Heart left ventricle (tissue), 16 donors: ENCODE measurements at regions not wholly inside any gene's neighbourhood (a gene's known extent, or its start where the extent isn't known, plus 50 kb on each side); places are given as distances from the start of the nearest gene placed in this dataset.

ENCODE experiments used
- ATAC-seq, 4 donors: fragments of 200-7000 bp; cut with Tn5 transposase; one replicate each; pipeline ENCODE4 v1.9.1; 2020 to 2022; ENCODE audit warnings: moderate library complexity in 4 of 4, mild to moderate bottlenecking in 3 of 4, moderate number of reproducible peaks in 1 of 4
- DNase-seq, 5 donors: peaks; one replicate each; pipeline ENCODE4 v3.0.0-alpha.2; 2020
- H3K27ac ChIP-seq, 12 donors: fragments of 200-600 bp; sonication (generic) in 4 of 12; one replicate each; pipeline versions ENCODE4 v1.5.0 to v1.8.0; 2016 to 2022; ENCODE audit warnings: mild to moderate bottlenecking in 2 of 12
- H3K27me3 ChIP-seq, 9 donors: fragments of 200-600 bp; sonication (generic) in 2 of 9; one replicate each; pipeline versions ENCODE4 v1.5.1 to v1.8.0; 2016 to 2022; ENCODE audit warnings: mild to moderate bottlenecking in 3 of 9
- H3K36me3 ChIP-seq, 9 donors: fragments of 200-600 bp; sonication (generic) in 2 of 9; one replicate each; pipeline versions ENCODE4 v1.5.0 to v1.8.0; 2018 to 2022; ENCODE audit warnings: mild to moderate bottlenecking in 2 of 9
- H3K4me1 ChIP-seq, 12 donors: fragments of 200-600 bp; sonication (generic) in 4 of 12; one replicate each; pipeline versions ENCODE4 v1.5.0 to v1.8.0; 2016 to 2022; ENCODE audit warnings: mild to moderate bottlenecking in 3 of 12
- H3K4me3 ChIP-seq, 12 donors: fragments of 200-600 bp; sonication (generic) in 4 of 12; one replicate each; pipeline versions ENCODE4 v1.5.0 to v1.8.0; 2017 to 2022; ENCODE audit warnings: mild to moderate bottlenecking in 9 of 12, moderate library complexity in 4 of 12
- H3K9me3 ChIP-seq, 12 donors: fragments of 200-600 bp; sonication (generic) in 4 of 12; one replicate each; pipeline versions ENCODE4 v1.5.0 to v1.8.0; 2016 to 2022; ENCODE audit warnings: mild to moderate bottlenecking in 1 of 12
- POLR2A ChIP-seq, 2 donors: fragments of 450-650 bp; IDR thresholded peaks; one replicate each; pipeline ENCODE4 v1.6.1; 2017; ENCODE audit warnings: antibody characterized with exemption in 2 of 2, mild to moderate bottlenecking in 2 of 2, moderate library complexity in 2 of 2
- WGBS, 4 donors: extraction: QIAGEN DNeasy Blood & Tissue Kit in 2 of 4; methylation state at CpG; one replicate each; pipeline versions ENCODE4 v1.1.5 to v1.1.7; 2013 to 2018; 5-methylcytosine and 5-hydroxymethylcytosine counted together
- intact Hi-C, 10 donors: fragments of 100-400 bp; cut with DNase I; formaldehyde crosslinking; loops; one replicate each; pipeline versions ENCODE4 v1.11.1 to v1.14.2; 2022
- TF ChIP-seq, protein P1 (sequence below), 12 donors: fragments of 200-600 bp; sonication (generic) in 4 of 12; IDR thresholded peaks; one replicate each; pipeline versions ENCODE4 v1.5.0 to v1.8.0; 2018 to 2022; ENCODE audit warnings: antibody characterized with exemption in 12 of 12, mild to moderate bottlenecking in 5 of 12
- donor health status: ischemic (EF 13 %, LVEDD 7.1; RV severe dilation, severe dysfunction).
- donor health status: healthy with polysubstance abuse.
- donor health status: DM: no; HTN: yes; CAD: no.
- donor health status: DM: no; HTN: no; CAD: no.
- donor health status: ischemic (EF 25% LVEDD 6.9; RV normal size, moderate dysfunction).
- donor health status: ischemic (EF 25% LVEDD 5.7; RV mildly dilated, moderate dysfunction).
- donor health status: healthy.
- donor health status: DM: yes; HTN: yes; CAD: no.
- donor health status: ischemic (EF 35%, LVEDD 5.7; RV mildly dilated, moderate dysfunction).
- donor health status: nonischemic (EF 11% LVEDD 7.7; RV severe dilation, severe dysfunction).
- donor health status: DM: yes; HTN: yes; CAD: no.
- donor health status: PGD.
- donor health status: ischemic (EF 29% LVEDD 5.4; RV normal size, mild dysfunction).
- donor health status: nonischemic (EF 23%, LVEDD 6.1; RV moderate dilation, normal function).

DNA sequence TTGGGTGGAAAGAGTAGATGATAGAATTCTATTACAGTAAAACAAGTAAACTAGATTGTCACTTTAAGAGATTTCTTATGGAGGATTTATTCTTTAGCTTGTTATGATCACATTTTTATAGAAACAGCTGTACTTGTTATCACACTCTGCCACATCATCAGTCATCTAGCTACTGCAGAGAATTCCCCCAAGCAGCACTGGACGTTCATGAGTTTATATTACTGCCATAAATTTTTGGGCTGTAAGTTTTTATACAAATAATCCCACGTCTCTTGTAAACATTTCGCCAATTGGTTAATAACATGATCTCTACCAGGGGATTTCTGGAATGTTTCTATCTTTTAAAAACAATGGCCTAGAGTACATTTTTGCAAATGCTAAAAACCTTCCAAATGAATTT is 238.8 kb downstream of the POLR1F start:
- no peak for ATAC-seq
- 45 to 58% (median 51%) methylated on average over 3 of the region's 3 CpGs for WGBS, 4 donors
- no peak for TF ChIP-seq POLR2A (IDR thresholded peaks at IDR 0.05)
- TF ChIP-seq, protein P1, sequence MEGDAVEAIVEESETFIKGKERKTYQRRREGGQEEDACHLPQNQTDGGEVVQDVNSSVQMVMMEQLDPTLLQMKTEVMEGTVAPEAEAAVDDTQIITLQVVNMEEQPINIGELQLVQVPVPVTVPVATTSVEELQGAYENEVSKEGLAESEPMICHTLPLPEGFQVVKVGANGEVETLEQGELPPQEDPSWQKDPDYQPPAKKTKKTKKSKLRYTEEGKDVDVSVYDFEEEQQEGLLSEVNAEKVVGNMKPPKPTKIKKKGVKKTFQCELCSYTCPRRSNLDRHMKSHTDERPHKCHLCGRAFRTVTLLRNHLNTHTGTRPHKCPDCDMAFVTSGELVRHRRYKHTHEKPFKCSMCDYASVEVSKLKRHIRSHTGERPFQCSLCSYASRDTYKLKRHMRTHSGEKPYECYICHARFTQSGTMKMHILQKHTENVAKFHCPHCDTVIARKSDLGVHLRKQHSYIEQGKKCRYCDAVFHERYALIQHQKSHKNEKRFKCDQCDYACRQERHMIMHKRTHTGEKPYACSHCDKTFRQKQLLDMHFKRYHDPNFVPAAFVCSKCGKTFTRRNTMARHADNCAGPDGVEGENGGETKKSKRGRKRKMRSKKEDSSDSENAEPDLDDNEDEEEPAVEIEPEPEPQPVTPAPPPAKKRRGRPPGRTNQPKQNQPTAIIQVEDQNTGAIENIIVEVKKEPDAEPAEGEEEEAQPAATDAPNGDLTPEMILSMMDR (IDR thresholded peaks at IDR 0.05): no peak
- no peaks in the 10 kb centered on the region for H3K9me3 ChIP-seq
- H3K4me3 ChIP-seq: no peak overlapping the region
- H3K4me1 ChIP-seq: no peaks in the 10 kb centered on the region
- DNase-seq: no peak
- H3K27ac ChIP-seq: no peak overlapping the region
- no peaks in the 10 kb centered on the region for H3K36me3 ChIP-seq
- no peaks in the 10 kb centered on the region for H3K27me3 ChIP-seq
- intact Hi-C loops: no loop called here

DNA sequence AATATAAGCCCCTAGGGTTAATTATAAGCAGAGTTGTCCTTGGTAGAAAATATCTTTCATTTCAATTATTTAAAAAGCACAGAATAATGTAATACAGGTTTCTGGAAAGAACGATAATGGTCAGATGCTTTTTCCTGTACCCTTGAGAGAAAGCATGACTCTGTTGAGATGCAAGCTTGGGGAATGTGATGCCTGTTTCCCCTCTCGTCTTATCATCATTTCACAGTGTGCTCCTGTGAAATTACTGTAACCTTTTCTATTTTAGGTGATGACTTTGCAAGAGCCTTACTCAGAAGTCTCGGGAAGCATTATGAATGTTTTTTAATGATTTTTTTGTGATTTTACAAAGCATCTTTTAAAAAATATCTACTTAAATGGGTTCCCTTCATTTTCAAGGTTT is 243.0 kb downstream of the POLR1F start:
- TF ChIP-seq, protein P1 (IDR thresholded peaks at IDR 0.05): no peak
- TF ChIP-seq POLR2A (IDR thresholded peaks at IDR 0.05): no peak
- intact Hi-C loops: no loop called here
- Histone ChIP-seq H3K4me1 (no peaks in the 10 kb centered on the region), H3K9me3 (peaks cover 0 to 3% (median 0%) of the 10 kb centered on the region in 12 donors), H3K27ac (no peak overlapping the region), H3K4me3 (no peak overlapping the region), H3K27me3 (no peaks in the 10 kb centered on the region), H3K36me3 (no peaks in the 10 kb centered on the region)
- ATAC-seq (no peak), DNase-seq (no peak)
- WGBS, 4 donors: 15 to 19% (median 15%) methylated on average over 3 of the region's 3 CpGs

DNA sequence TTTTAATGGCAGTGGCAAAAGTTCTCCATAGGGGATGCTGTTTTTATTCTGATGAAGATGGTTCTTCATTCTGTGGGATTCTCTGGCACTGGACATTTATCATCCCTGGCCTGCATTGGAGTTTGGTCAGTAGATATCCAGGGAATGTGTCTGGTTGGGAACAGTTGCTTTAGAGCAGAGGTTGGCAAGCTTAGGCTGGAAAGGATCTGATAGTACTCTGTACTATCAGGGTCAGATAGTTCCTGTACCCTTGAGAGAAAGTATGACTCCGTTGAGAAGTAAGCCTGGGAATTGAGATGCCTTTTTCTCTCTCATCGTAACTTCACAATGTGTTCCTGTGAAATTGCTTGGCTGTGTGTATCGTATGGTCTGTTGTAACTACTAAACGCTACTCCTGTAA is 244.1 kb downstream of the POLR1F start:
- no peaks in the 10 kb centered on the region for H3K36me3 ChIP-seq
- H3K4me3 ChIP-seq: no peak overlapping the region
- H3K27ac ChIP-seq: no peak overlapping the region
- intact Hi-C loops: no loop called here
- ATAC-seq: no peak
- no peaks in the 10 kb centered on the region for H3K4me1 ChIP-seq
- TF ChIP-seq, protein P1 (IDR thresholded peaks at IDR 0.05): no peak
- no peak for TF ChIP-seq POLR2A (IDR thresholded peaks at IDR 0.05)
- DNase-seq: no peak
- peaks cover 0 to 3% (median 0%) of the 10 kb centered on the region in 12 donors for H3K9me3 ChIP-seq
- WGBS, 4 donors: 70 to 77% (median 74%) methylated on average over 4 of the region's 4 CpGs
- H3K27me3 ChIP-seq: no peaks in the 10 kb centered on the region

DNA sequence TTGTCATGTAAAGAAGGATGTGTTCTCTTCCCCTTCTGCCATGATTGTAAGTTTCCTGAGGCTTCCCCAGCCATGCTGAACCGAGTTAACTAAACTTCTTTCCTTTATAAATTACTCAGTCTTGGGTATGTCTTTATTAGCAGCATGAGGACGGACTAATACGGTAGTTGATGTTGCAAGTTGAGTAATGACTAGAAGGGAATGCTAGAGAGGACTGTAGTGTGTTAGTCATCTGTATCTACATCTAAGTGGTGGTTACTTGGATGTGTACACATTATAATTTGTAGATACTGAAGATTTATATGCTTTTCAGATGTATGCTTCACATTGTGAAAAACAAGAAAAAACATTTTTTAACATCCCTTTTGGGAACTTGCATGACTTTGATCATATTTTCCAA is 244.6 kb downstream of the POLR1F start:
- Histone ChIP-seq H3K27me3 (no peaks in the 10 kb centered on the region), H3K9me3 (peaks cover 0 to 3% (median 0%) of the 10 kb centered on the region in 12 donors), H3K4me3 (no peak overlapping the region), H3K36me3 (no peaks in the 10 kb centered on the region), H3K27ac (no peak overlapping the region), H3K4me1 (no peaks in the 10 kb centered on the region)
- no peak for ATAC-seq
- WGBS, 4 donors: 84 to 91% (median 88%) methylated on average over 3 of the region's 3 CpGs
- intact Hi-C loops: no loop called here
- TF ChIP-seq, protein P1 (IDR thresholded peaks at IDR 0.05): no peak
- no peak for TF ChIP-seq POLR2A (IDR thresholded peaks at IDR 0.05)
- DNase-seq: no peak
